Prostate gland (tissue), 2 donors: ENCODE measurements at regions not wholly inside any gene's neighbourhood (a gene's known extent, or its start where the extent isn't known, plus 50 kb on each side); places are given as distances from the start of the nearest gene placed in this dataset.

Experiments
- CTCF ChIP-seq, 4 experiments: fragments of 200-600 bp in 2 of 4; fragments of 450-650 bp in 2 of 4; sonication (generic) in 2 of 4; IDR thresholded peaks; 1 replicate in 3 of 4; 2 replicates in 1 of 4; pipeline ENCODE4 v1.5.1; 2016 to 2019; ENCODE audit warnings: antibody characterized with exemption in 4 of 4, mild to moderate bottlenecking in 2 of 4, moderate library complexity in 2 of 4
- POLR2A ChIP-seq: fragments of 450-650 bp; IDR thresholded peaks from one replicate; pipeline ENCODE4 v1.6.1; 2016; ENCODE audit warnings: antibody characterized with exemption, mild to moderate bottlenecking
- POLR2AphosphoS5 ChIP-seq: sonication (generic); formaldehyde crosslinking; IDR thresholded peaks from one replicate; pipeline ENCODE4 v1.6.1; 2017; ENCODE audit warnings: antibody characterized with exemption

- TF ChIP-seq CTCF (IDR thresholded peaks at IDR 0.05) (no peak), POLR2A (no peak), POLR2AphosphoS5 (no peak)
Observed at GRCh38 chr10:34875061-34875460, 60.0 kb upstream of the PARD3 start.
